Prostate gland (tissue), 2 donors: ENCODE measurements at regions not wholly inside any gene's neighbourhood (a gene's known extent, or its start where the extent isn't known, plus 50 kb on each side); places are given as distances from the start of the nearest gene placed in this dataset.

Experiments used
- CTCF ChIP-seq, 4 experiments: fragments of 200-600 bp in 2 of 4; fragments of 450-650 bp in 2 of 4; sonication (generic) in 2 of 4; IDR thresholded peaks; 1 replicate in 3 of 4; 2 replicates in 1 of 4; pipeline ENCODE4 v1.5.1; 2016 to 2019; ENCODE audit warnings: antibody characterized with exemption in 4 of 4, mild to moderate bottlenecking in 2 of 4, moderate library complexity in 2 of 4
- POLR2A ChIP-seq: fragments of 450-650 bp; IDR thresholded peaks from one replicate; pipeline ENCODE4 v1.6.1; 2016; ENCODE audit warnings: antibody characterized with exemption, mild to moderate bottlenecking

- TF ChIP-seq POLR2A = no peak
- no peak for TF ChIP-seq CTCF (IDR thresholded peaks at IDR 0.05)
Measured at GRCh38 chr2:5123582-5124196, 568.5 kb upstream of the SOX11 start.
